A549 (cell line): ENCODE measurements at regions not wholly inside any gene's neighbourhood (a gene's known extent, or its start where the extent isn't known, plus 50 kb on each side); places are given as distances from the start of the nearest gene placed in this dataset.
A peak's percentile ranks its signal among the peaks of the same experiment; 100 is the strongest.

Experiments used
- ATAC-seq, 2 experiments: fragments of 200-7000 bp in 1 of 2; fragments of >200 bp in 1 of 2; cut with Nextera tagmentation in 1 of 2; cut with Tn5 transposase in 1 of 2; 3 replicates each; pipeline versions ENCODE4 v1.8.0 to v1.9.1; 2018 to 2020; ENCODE audit warnings: mild to moderate bottlenecking in 1 of 2, moderate library complexity in 1 of 2
- CTCF ChIA-PET: fragments of 300-600 bp; sonication (Branson Sonifier 250); formaldehyde crosslinking; extraction: SDS; loops from one replicate; lab custom pipeline; 2021; ENCODE audit warnings: antibody characterized with exemption, inconsistent platforms; lab: Yijun Ruan, JAX
- POLR2A ChIA-PET: fragments of 350-600 bp; formaldehyde crosslinking; extraction: SDS; loops from one replicate; lab custom pipeline; 2021; ENCODE audit warnings: antibody characterized with exemption, inconsistent platforms; lab: Yijun Ruan, JAX
- DNase-seq, 2 experiments: peaks; one replicate each; pipeline versions ENCODE4 v3.0.0 to v3.0.0-alpha.2; 2011 to 2016; ENCODE audit warnings: low read depth in 1 of 2, low spot score in 1 of 2
- FAIRE-seq: peaks from 2 replicates; lab custom pipeline; 2011; peaks lifted over from hg19 to GRCh38; lab: Jason Lieb, UNC
- H3K27ac ChIP-seq, 2 experiments: fragments of >200 bp; sonication (Bioruptor Twin); formaldehyde crosslinking; 3 replicates each; pipeline ENCODE4 v1.5.1; 2016 to 2017
- H3K4me1 ChIP-seq: fragments of >200 bp; sonication (Bioruptor Twin); formaldehyde crosslinking; 3 replicates; pipeline ENCODE4 v1.6.1; 2016
- H3K4me2 ChIP-seq: fragments of >200 bp; sonication (Bioruptor Twin); formaldehyde crosslinking; 3 replicates; pipeline ENCODE4 v1.6.1; 2016
- H3K4me3 ChIP-seq: fragments of >200 bp; sonication (Bioruptor Twin); formaldehyde crosslinking; 3 replicates; pipeline ENCODE4 v1.5.1; 2016
- H3K9me3 ChIP-seq: fragments of >200 bp; sonication (Bioruptor Twin); formaldehyde crosslinking; 3 replicates; pipeline ENCODE4 v1.6.1; 2016
- BCL3 ChIP-seq: fragments of >200 bp; sonication (Bioruptor Twin); formaldehyde crosslinking; IDR thresholded peaks from 3 replicates; pipeline ENCODE4 v1.6.1; 2016
- CEBPB ChIP-seq, 2 experiments: fragments of >200 bp in 1 of 2; sonication (Bioruptor Twin) in 1 of 2; formaldehyde crosslinking in 1 of 2; IDR thresholded peaks; 2 replicates each; pipeline ENCODE4 v1.6.1; 2012 to 2016
- EHF ChIP-seq: fragments of 250-450 bp; sonication (Bioruptor Pico); IDR thresholded peaks from 2 replicates; pipeline ENCODE4 v1.5.0; 2020; ENCODE audit warnings: mild to moderate bottlenecking
- EHMT2 ChIP-seq: fragments of 200-600 bp; sonication (generic); IDR thresholded peaks from 2 replicates; pipeline ENCODE4 v1.6.1; 2016; ENCODE audit warnings: antibody characterized with exemption, low read depth, mild to moderate bottlenecking, moderate library complexity
- ESRRA ChIP-seq: fragments of 150-350 bp; IDR thresholded peaks from 2 replicates; pipeline ENCODE4 v1.6.1; 2014; ENCODE audit warnings: mild to moderate bottlenecking, low read length, borderline replicate concordance
- FOSB ChIP-seq: fragments of 250-450 bp; sonication (Bioruptor Pico); IDR thresholded peaks from 2 replicates; pipeline ENCODE4 v1.5.0; 2020; ENCODE audit warnings: mild to moderate bottlenecking, moderate library complexity
- FOSL2 ChIP-seq, 2 experiments: fragments of 450-650 bp in 1 of 2; fragments of >200 bp in 1 of 2; sonication (Bioruptor Twin) in 1 of 2; formaldehyde crosslinking; IDR thresholded peaks; 2 replicates each; pipeline versions ENCODE4 v1.5.0 to v1.6.1; 2016 to 2020; ENCODE audit warnings: mild to moderate bottlenecking in 1 of 2, moderate library complexity in 1 of 2
- FOXS1 ChIP-seq: fragments of 250-450 bp; sonication (Bioruptor Pico); IDR thresholded peaks from 2 replicates; pipeline ENCODE4 v1.5.0; 2020; ENCODE audit warnings: mild to moderate bottlenecking, moderate library complexity
- HOXB13 ChIP-seq: fragments of 250-450 bp; sonication (Bioruptor Pico); IDR thresholded peaks from 2 replicates; pipeline ENCODE4 v1.5.0; 2020; ENCODE audit warnings: low read depth, mild to moderate bottlenecking, moderate library complexity
- KDM1A ChIP-seq: fragments of 200-600 bp; sonication (generic); IDR thresholded peaks from 2 replicates; pipeline ENCODE4 v1.6.1; 2016; ENCODE audit warnings: low read depth, mild to moderate bottlenecking
- MAFK ChIP-seq: fragments of 450-650 bp; IDR thresholded peaks from 2 replicates; pipeline ENCODE4 v1.6.1; 2014; ENCODE audit not compliant: partially characterized antibody
- MAX ChIP-seq: IDR thresholded peaks from 2 replicates; pipeline ENCODE4 v1.6.1; 2012
- MAZ ChIP-seq: fragments of 150-350 bp; IDR thresholded peaks from 2 replicates; pipeline ENCODE4 v1.6.1; 2014; ENCODE audit warnings: antibody characterized with exemption, low read depth, low read length, borderline replicate concordance
- MYC ChIP-seq: IDR thresholded peaks from 2 replicates; pipeline ENCODE4 v1.6.1; 2012; ENCODE audit warnings: mild to moderate bottlenecking, inconsistent platforms, low read length, improper control_type of control experiment, borderline replicate concordance
- PHF8 ChIP-seq: fragments of 200-600 bp; sonication (generic); IDR thresholded peaks from 2 replicates; pipeline ENCODE4 v1.6.1; 2016; ENCODE audit warnings: low read depth, mild to moderate bottlenecking, antibody characterized with exemption, moderate library complexity, borderline replicate concordance
- POLR2A ChIP-seq: IDR thresholded peaks from 2 replicates; pipeline ENCODE4 v1.6.1; 2012; ENCODE audit warnings: mild to moderate bottlenecking, low read length
- RARB ChIP-seq: fragments of 250-450 bp; sonication (Bioruptor Pico); IDR thresholded peaks from 2 replicates; pipeline ENCODE4 v1.8.0; 2021; ENCODE audit warnings: mild to moderate bottlenecking, moderate library complexity
- RFX5 ChIP-seq: fragments of 450-650 bp; IDR thresholded peaks from 2 replicates; pipeline ENCODE4 v1.7.1; 2014; ENCODE audit warnings: antibody characterized with exemption, mild to moderate bottlenecking, moderate library complexity
- SREBF2 ChIP-seq: fragments of 450-650 bp; IDR thresholded peaks from 2 replicates; pipeline ENCODE4 v1.6.1; 2014; ENCODE audit warnings: mild to moderate bottlenecking, moderate library complexity
- TFCP2L1 ChIP-seq: fragments of 250-450 bp; sonication (Bioruptor Pico); IDR thresholded peaks from 2 replicates; pipeline ENCODE4 v1.5.0; 2021; ENCODE audit warnings: mild to moderate bottlenecking
- ZC3H11A ChIP-seq: fragments of 450-650 bp; IDR thresholded peaks from 2 replicates; pipeline ENCODE4 v1.6.1; 2014; ENCODE audit warnings: antibody characterized with exemption, mild to moderate bottlenecking
- ZSCAN20 ChIP-seq: fragments of 250-450 bp; sonication (Bioruptor Pico); IDR thresholded peaks from 2 replicates; pipeline ENCODE4 v1.8.0; 2022; ENCODE audit warnings: mild to moderate bottlenecking, moderate library complexity
- WGBS: methylation state at CpG from one replicate; pipeline ENCODE4 v1.1.6; 2017; ENCODE audit errors: missing lambda C conversion rate; 5-methylcytosine and 5-hydroxymethylcytosine counted together

- ChIA-PET POLR2A (no interaction called here), CTCF (no interaction called here)
- Histone ChIP-seq H3K9me3 (no peaks in the 10 kb centered on the region), H3K4me3 (no peak overlapping the region), H3K4me1 (no peaks in the 10 kb centered on the region), H3K27ac (no peak overlapping the region), H3K4me2 (no peak overlapping the region)
- no peak for TF ChIP-seq ZSCAN20 (CRISPR knock-in tag)
- no peak for TF ChIP-seq SREBF2
- no peak for TF ChIP-seq RARB (CRISPR knock-in tag)
- no peak for TF ChIP-seq HOXB13 (CRISPR knock-in tag)
- no peak for TF ChIP-seq KDM1A
- TF ChIP-seq PHF8, result no peak
- TF ChIP-seq FOXS1 (CRISPR knock-in tag), result no peak
- TF ChIP-seq TFCP2L1, result no peak
- TF ChIP-seq CEBPB (IDR thresholded peaks at IDR 0.05), result no peak
- no peak for FAIRE-seq
- 24% methylated on average over 4 of the region's 4 CpGs for WGBS
- DNase-seq, result no peak
- ATAC-seq, result no peak
Measured at GRCh38 chr14:97395068-97395467, 597.9 kb downstream of the VRK1 start.

DNA sequence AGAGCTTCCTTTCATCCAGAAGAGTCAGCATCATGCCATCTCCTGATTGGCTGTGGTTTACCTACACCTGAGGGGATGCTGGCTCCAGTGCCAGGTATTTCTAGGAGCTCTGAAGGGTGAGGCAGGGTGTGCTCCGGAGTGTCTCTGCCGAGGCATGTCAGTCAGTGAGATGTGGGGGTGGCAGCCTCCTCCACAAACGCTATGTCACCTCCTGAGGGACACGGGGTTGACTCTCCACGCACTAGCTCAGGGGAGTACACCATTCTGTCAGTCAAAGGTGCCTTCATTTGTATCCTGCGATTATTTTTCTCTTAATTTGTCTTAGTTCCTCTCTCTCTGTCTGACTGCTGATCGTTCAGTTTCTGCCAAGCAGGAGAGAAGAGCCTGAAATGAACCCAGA is 604.5 kb downstream of the VRK1 start:
- WGBS, result 7% methylated on average over 7 of the region's 7 CpGs
- DNase-seq (no peak), ATAC-seq (peak in 1 of 2 experiments; percentile 13; a peak in 1 of 6 replicates)
- no peak overlapping the region for H3K4me2 ChIP-seq
- H3K4me1 ChIP-seq, result no peaks in the 10 kb centered on the region
- no peak for TF ChIP-seq MAZ
- TF ChIP-seq EHF, result no peak
- TF ChIP-seq, all 56 proteins: peak for 0
- no peak overlapping the region for H3K4me3 ChIP-seq
- FAIRE-seq, result no peak
- no peaks in the 10 kb centered on the region for H3K9me3 ChIP-seq
- H3K27ac ChIP-seq, result no peak overlapping the region
- ChIA-PET CTCF (interaction anchor here (0.6 kb wide), 1 partner anchor 8 kb away, joined by 3 read pairs; no protein-coding TSS in a partner anchor), POLR2A (no interaction called here)

DNA sequence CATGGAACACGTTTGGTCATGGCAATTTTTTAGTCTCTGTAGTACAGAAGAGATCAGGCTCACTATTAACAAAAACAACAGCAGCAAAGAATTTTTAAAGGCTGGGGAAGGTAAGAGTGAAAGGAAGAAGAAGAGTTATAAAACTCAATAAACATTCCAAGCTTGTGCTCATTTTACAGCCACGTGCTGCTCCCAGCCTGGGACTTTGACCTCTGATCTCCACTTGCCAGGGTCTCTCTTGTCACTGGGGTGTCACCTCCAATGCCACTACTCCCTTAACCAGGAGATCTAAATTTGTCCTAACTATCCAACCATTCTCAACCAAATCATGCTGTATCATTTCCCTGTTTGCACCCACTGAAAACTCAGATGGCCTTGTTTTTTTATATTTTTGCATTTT is 605.1 kb downstream of the VRK1 start:
- 0% methylated on average over 2 of the region's 2 CpGs for WGBS
- ChIA-PET POLR2A (no interaction called here), CTCF (no interaction called here)
- Histone ChIP-seq H3K9me3 (no peaks in the 10 kb centered on the region), H3K4me2 (no peak overlapping the region), H3K27ac (no peak overlapping the region), H3K4me1 (no peaks in the 10 kb centered on the region), H3K4me3 (no peak overlapping the region)
- no peak for TF ChIP-seq MYC
- TF ChIP-seq ESRRA, result no peak
- no peak for TF ChIP-seq RFX5
- no peak for TF ChIP-seq BCL3
- TF ChIP-seq CEBPB (IDR thresholded peaks at IDR 0.05), result no peak
- no peak for TF ChIP-seq FOSL2 (IDR thresholded peaks at IDR 0.05)
- TF ChIP-seq FOSL2 (CRISPR knock-in tag; IDR thresholded peaks at IDR 0.05), result no peak
- TF ChIP-seq ZC3H11A, result no peak
- no peak for TF ChIP-seq MAFK
- no peak for TF ChIP-seq POLR2A
- TF ChIP-seq FOSB (CRISPR knock-in tag), result no peak
- TF ChIP-seq EHMT2, result no peak
- no peak for TF ChIP-seq ZSCAN20 (CRISPR knock-in tag)
- no peak for TF ChIP-seq MAX
- DNase-seq, result no peak
- FAIRE-seq, result no peak
- ATAC-seq, result no peak
